HEK293 (cell line): ENCODE measurements at regions not wholly inside any gene's neighbourhood (a gene's known extent, or its start where the extent isn't known, plus 50 kb on each side); places are given as distances from the start of the nearest gene placed in this dataset.

Source experiments
- CTCF ChIA-PET: fragments of 350-600 bp; formaldehyde crosslinking; extraction: SDS; loops from one replicate; lab custom pipeline; 2021; ENCODE audit warnings: antibody characterized with exemption; lab: Yijun Ruan, JAX
- POLR2A ChIA-PET: fragments of 300-600 bp; formaldehyde crosslinking; extraction: SDS; loops from one replicate; lab custom pipeline; 2020; ENCODE audit warnings: antibody characterized with exemption, inconsistent platforms; lab: Yijun Ruan, JAX
- H3K27ac ChIP-seq: fragments of 200-500 bp; sonication (Bioruptor generic); 2 replicates; pipeline ENCODE4 v1.5.1; 2014; ENCODE audit warnings: low read depth, low read length, control low read depth, inconsistent platforms; ENCODE audit errors: extremely low read depth
- H3K36me3 ChIP-seq, 2 experiments: fragments of 200-500 bp in 1 of 2; sonication (Bioruptor generic) in 1 of 2; 1 replicate in 1 of 2; 2 replicates in 1 of 2; pipeline ENCODE4 v1.5.1; 2014 to 2017; ENCODE audit warnings: inconsistent platforms in 2 of 2, low read length in 2 of 2; ENCODE audit not compliant: control insufficient read depth in 2 of 2, insufficient read depth in 1 of 2
- H3K4me1 ChIP-seq: fragments of 200-500 bp; sonication (Bioruptor generic); 2 replicates; pipeline ENCODE4 v1.5.1; 2014; ENCODE audit warnings: mild to moderate bottlenecking, low read length, inconsistent platforms; ENCODE audit not compliant: control insufficient read depth, insufficient read depth
- H3K4me3 ChIP-seq: 2 replicates; pipeline ENCODE4 v1.5.1; 2011; ENCODE audit warnings: low read depth, mild to moderate bottlenecking, control low read depth, low read length, moderate library complexity
- H3K9me3 ChIP-seq: fragments of 200-500 bp; sonication (Bioruptor generic); 2 replicates; pipeline ENCODE4 v1.5.1; 2014; ENCODE audit warnings: low read depth, low read length, inconsistent platforms; ENCODE audit not compliant: control insufficient read depth, insufficient read depth
- SETDB1 ChIP-seq: IDR thresholded peaks from one replicate; pipeline ENCODE4 v1.6.1; 2017; ENCODE audit warnings: mild to moderate bottlenecking, low read length, moderate library complexity, mixed read lengths; ENCODE audit not compliant: insufficient read length
- TRIM28 ChIP-seq: IDR thresholded peaks from 2 replicates; pipeline ENCODE4 v1.6.1; 2011; ENCODE audit warnings: low read length, control low read depth, borderline replicate concordance
- ZNF133 ChIP-seq: fragments of 450-650 bp; formaldehyde crosslinking; IDR thresholded peaks from 2 replicates; pipeline ENCODE4 v1.5.1; 2016; ENCODE audit warnings: missing biosample characterization, missing genetic modification characterization
- ZNF223 ChIP-seq: fragments of 450-650 bp; formaldehyde crosslinking; IDR thresholded peaks from 2 replicates; pipeline ENCODE4 v1.5.1; 2016; ENCODE audit warnings: missing biosample characterization, missing genetic modification characterization
- ZNF324 ChIP-seq: fragments of 450-650 bp; formaldehyde crosslinking; IDR thresholded peaks from 2 replicates; pipeline ENCODE4 v1.5.1; 2016; ENCODE audit warnings: missing biosample characterization, missing genetic modification characterization
- ZNF335 ChIP-seq: fragments of 450-650 bp; formaldehyde crosslinking; conservative IDR thresholded peaks from 2 replicates; pipeline ENCODE4 v1.5.1; 2016; ENCODE audit warnings: missing biosample characterization, missing genetic modification characterization
- ZNF558 ChIP-seq: fragments of 450-650 bp; formaldehyde crosslinking; IDR thresholded peaks from 2 replicates; pipeline ENCODE4 v1.5.1; 2016; ENCODE audit warnings: missing biosample characterization, missing genetic modification characterization
- ZNF621 ChIP-seq: fragments of 450-650 bp; formaldehyde crosslinking; IDR thresholded peaks from 2 replicates; pipeline ENCODE4 v1.5.1; 2017; ENCODE audit warnings: missing biosample characterization, missing genetic modification characterization
- ZNF629 ChIP-seq: fragments of 450-650 bp; formaldehyde crosslinking; IDR thresholded peaks from 2 replicates; pipeline ENCODE4 v1.5.1; 2017; ENCODE audit warnings: missing biosample characterization, missing genetic modification characterization
- ZNF654 ChIP-seq: fragments of 450-650 bp; formaldehyde crosslinking; IDR thresholded peaks from 2 replicates; pipeline ENCODE4 v1.5.1; 2016; ENCODE audit warnings: low read depth, missing biosample characterization, missing genetic modification characterization
- ZNF658 ChIP-seq: fragments of 450-650 bp; formaldehyde crosslinking; IDR thresholded peaks from 2 replicates; pipeline ENCODE4; 2016; ENCODE audit warnings: missing biosample characterization, missing genetic modification characterization
- ZNF76 ChIP-seq: fragments of 450-650 bp; formaldehyde crosslinking; IDR thresholded peaks from 2 replicates; pipeline ENCODE4; 2016; ENCODE audit warnings: low read depth, missing biosample characterization, missing genetic modification characterization, borderline replicate concordance
- ZXDB ChIP-seq: fragments of 450-650 bp; formaldehyde crosslinking; IDR thresholded peaks from 2 replicates; pipeline ENCODE4 v1.5.1; 2016; ENCODE audit warnings: missing biosample characterization, missing genetic modification characterization
- TF ChIP-seq, protein P1 (sequence below): fragments of 450-650 bp; formaldehyde crosslinking; IDR thresholded peaks from 2 replicates; pipeline ENCODE4 v1.5.1; 2016; ENCODE audit warnings: missing biosample characterization, missing genetic modification characterization
- TF ChIP-seq, protein P2 (sequence below): fragments of 450-650 bp; formaldehyde crosslinking; IDR thresholded peaks from 2 replicates; pipeline ENCODE4; 2016; ENCODE audit warnings: missing biosample characterization, missing genetic modification characterization

DNA sequence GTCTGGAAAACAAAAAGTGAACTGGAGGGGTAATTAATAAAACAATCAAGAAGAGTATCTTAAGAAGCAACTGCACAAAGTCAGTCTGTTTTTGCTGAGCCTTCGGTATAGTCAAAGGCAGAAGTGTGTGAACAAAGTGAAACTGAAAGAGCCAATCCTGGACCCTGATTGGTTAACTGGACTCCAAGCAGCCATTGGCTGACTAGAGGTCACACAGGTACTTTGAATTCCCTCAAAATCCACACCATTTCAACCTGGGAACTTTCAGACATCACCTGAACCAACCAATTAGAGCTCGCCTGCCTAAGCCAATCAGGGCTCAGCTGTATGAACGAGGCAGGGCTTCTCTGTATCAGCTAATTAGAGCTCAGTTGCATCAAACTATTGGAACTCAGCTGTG lies 286.7 kb downstream of the TLE4 start:
- TF ChIP-seq ZNF658 (tag by site-specific recombination) = no peak
- peak; percentile 60; the same call in 1 of the 2 replicates for TF ChIP-seq TRIM28
- TF ChIP-seq, all 188 proteins: peak for 1
- POLR2A ChIA-PET = no interaction called here
- no peak overlapping the region for H3K4me3 ChIP-seq

DNA sequence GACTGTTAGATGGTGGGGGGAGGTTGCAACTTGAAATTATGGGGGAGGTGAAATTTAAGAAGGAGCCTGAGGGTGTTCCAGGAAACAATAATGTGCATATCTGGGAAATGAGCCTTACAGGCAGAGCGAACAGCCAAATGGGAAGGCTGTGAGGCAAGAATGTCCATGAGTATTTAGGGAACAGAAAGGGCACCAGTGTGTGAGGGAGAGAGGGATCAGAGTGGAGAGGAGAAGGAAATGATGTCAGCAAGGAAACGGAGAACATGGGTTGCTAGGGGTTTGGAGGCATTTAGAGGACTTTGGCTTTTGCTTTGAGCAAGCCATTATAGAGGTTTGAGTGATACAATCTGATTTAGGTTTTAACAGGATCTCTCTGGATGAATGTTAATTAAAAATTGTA lies 285.4 kb downstream of the TLE4 start:
- no peaks in the 10 kb centered on the region for H3K4me1 ChIP-seq
- TF ChIP-seq TRIM28 (0 out of 2 replicates have a peak, but pooled peaks have one; percentile 53), SETDB1 (peak; percentile 59), ZNF654 (no peak)
- TF ChIP-seq, all 188 proteins: peak for 2
- Histone ChIP-seq H3K9me3 (no peaks in the 10 kb centered on the region), H3K36me3 (no peaks in the 10 kb centered on the region), H3K4me3 (no peak overlapping the region), H3K27ac (no peak overlapping the region)
- ChIA-PET POLR2A (no interaction called here), CTCF (no interaction called here)

More for the DNA sequence above, 286.7 kb downstream of the TLE4 start:
- Histone ChIP-seq H3K36me3 (no peaks in the 10 kb centered on the region), H3K9me3 (no peaks in the 10 kb centered on the region), H3K4me1 (no peaks in the 10 kb centered on the region), H3K27ac (no peak overlapping the region)
- CTCF ChIA-PET = no interaction called here

DNA sequence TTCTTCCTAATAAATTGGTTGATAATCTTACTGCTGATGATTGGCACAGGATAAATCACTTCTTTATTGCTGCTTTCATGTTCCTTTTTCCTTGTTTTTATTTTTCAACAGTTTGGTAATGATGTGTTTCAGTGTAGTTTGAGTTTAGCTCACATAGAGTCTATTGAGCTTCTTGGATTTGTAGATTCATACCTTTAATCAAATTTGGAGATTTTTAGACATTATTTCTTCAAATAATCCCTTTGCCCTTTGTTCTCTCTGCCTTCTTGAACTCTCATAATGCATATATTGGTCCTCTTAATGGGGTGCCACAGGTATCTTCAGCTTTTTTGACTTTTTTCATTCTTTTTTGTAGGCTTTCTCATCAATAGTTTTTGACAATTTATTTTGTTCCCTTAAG lies 275.3 kb downstream of the TLE4 start:
- CTCF ChIA-PET = interaction anchor here (0.6 kb wide), 1 partner anchor 578 kb away, joined by 3 read pairs; no protein-coding TSS in a partner anchor
- H3K36me3 ChIP-seq = no peaks in the 10 kb centered on the region

DNA sequence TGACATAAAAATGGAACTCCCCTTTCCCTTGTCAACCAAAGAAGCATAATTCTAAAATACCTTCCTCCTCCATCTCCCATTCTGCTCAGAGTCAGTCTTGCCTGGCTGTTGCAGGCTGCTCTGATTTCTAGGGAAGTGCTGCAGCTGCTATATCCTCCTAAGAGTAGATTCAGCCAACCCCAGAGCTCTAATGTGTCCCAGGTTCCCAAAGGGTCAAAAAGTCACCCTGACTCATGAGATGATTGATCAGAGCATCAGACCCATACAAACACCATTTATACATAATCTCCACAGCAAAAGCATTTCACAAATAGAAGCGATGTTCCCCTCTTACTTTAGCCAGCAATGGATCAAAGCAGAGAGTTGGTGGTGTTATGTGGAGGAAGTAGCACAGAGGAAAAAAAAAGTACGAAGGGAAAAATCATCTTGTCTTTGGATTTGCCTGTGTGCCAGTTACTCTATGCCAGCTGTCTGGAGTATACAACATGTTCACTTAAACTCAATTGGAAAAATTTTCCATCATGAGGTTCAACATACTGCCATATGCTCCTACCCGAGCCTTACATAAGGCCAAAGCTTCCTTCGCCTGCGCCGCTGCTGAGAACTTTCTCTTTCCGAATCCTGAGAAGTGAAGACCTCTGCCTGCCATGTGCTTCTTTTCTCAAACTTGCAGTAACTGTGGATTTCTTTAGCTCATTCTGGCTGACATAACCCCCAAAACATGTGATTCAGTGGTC lies 258.0 kb downstream of the TLE4 start:
- Histone ChIP-seq H3K36me3 (no peaks in the 10 kb centered on the region), H3K27ac (no peak overlapping the region), H3K9me3 (no peaks in the 10 kb centered on the region), H3K4me1 (no peaks in the 10 kb centered on the region), H3K4me3 (no peak overlapping the region)
- TF ChIP-seq ZNF324 (tag by site-specific recombination) = no peak
- no peak for TF ChIP-seq ZNF558
- TF ChIP-seq ZNF76 (tag by site-specific recombination) = no peak
- no peak for TF ChIP-seq ZNF223 (tag by site-specific recombination)
- TF ChIP-seq ZNF621 = no peak
- ChIA-PET POLR2A (no interaction called here), CTCF (interaction anchor here (0.7 kb wide), 1 partner anchor 471 kb away, joined by 3 read pairs; no protein-coding TSS in a partner anchor)

More for the DNA sequence above, 275.3 kb downstream of the TLE4 start:
- Histone ChIP-seq H3K4me1 (no peaks in the 10 kb centered on the region), H3K4me3 (no peak overlapping the region), H3K9me3 (no peaks in the 10 kb centered on the region)
- POLR2A ChIA-PET = no interaction called here
- TF ChIP-seq ZXDB (tag by site-specific recombination) (no peak), ZNF558 (peak; percentile 97), ZNF133 (tag by site-specific recombination) (no peak), ZNF335 (tag by site-specific recombination) (no peak), ZNF629 (tag by site-specific recombination) (no peak)
- TF ChIP-seq, protein P1, sequence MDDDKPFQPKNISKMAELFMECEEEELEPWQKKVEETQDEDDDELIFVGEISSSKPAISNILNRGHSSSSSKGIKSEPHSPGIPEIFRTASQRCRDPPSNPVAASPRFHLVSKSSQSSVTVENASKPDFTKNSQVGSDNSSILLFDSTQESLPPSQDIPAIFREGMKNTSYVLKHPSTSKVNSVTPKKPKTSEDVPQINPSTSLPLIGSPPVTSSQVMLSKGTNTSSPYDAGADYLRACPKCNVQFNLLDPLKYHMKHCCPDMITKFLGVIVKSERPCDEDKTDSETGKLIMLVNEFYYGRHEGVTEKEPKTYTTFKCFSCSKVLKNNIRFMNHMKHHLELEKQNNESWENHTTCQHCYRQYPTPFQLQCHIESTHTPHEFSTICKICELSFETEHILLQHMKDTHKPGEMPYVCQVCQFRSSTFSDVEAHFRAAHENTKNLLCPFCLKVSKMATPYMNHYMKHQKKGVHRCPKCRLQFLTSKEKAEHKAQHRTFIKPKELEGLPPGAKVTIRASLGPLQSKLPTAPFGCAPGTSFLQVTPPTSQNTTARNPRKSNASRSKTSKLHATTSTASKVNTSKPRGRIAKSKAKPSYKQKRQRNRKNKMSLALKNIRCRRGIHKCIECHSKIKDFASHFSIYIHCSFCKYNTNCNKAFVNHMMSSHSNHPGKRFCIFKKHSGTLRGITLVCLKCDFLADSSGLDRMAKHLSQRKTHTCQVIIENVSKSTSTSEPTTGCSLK (tag by site-specific recombination) = no peak
- TF ChIP-seq, protein P2, sequence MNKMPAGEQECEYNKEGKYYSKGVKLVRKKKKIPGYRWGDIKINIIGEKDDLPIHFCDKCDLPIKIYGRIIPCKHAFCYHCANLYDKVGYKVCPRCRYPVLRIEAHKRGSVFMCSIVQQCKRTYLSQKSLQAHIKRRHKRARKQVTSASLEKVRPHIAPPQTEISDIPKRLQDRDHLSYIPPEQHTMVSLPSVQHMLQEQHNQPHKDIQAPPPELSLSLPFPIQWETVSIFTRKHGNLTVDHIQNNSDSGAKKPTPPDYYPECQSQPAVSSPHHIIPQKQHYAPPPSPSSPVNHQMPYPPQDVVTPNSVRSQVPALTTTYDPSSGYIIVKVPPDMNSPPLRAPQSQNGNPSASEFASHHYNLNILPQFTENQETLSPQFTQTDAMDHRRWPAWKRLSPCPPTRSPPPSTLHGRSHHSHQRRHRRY (tag by site-specific recombination) = no peak
- TF ChIP-seq, all 188 proteins: peak for 1
- H3K27ac ChIP-seq = no peak overlapping the region
